GM23248 (cell line): ENCODE measurements at regions not wholly inside any gene's neighbourhood (a gene's known extent, or its start where the extent isn't known, plus 50 kb on each side); places are given as distances from the start of the nearest gene placed in this dataset.

Source experiments
- DNase-seq: peaks from one replicate; pipeline ENCODE4 v3.0.0-alpha.2; 2015
- H2AFZ ChIP-seq: fragments of 200-600 bp; sonication (generic); 2 replicates; pipeline ENCODE4 v1.6.1; 2016; ENCODE audit warnings: antibody characterized with exemption
- H3F3A ChIP-seq: fragments of 200-600 bp; sonication (generic); 2 replicates; pipeline ENCODE4 v1.6.1; 2016; ENCODE audit warnings: mild to moderate bottlenecking, antibody characterized with exemption, mixed run types; ENCODE audit not compliant: insufficient read depth
- H3K27ac ChIP-seq: fragments of 200-600 bp; sonication (generic); 2 replicates; pipeline ENCODE4 v1.5.1; 2016; ENCODE audit warnings: mild to moderate bottlenecking
- H3K27me3 ChIP-seq: fragments of 200-600 bp; sonication (generic); replicated peaks from 2 replicates; pipeline ENCODE4 v1.6.1; 2016; ENCODE audit warnings: mild to moderate bottlenecking; ENCODE audit not compliant: insufficient read depth
- H3K36me3 ChIP-seq: fragments of 200-600 bp; sonication (generic); 2 replicates; pipeline ENCODE4 v1.6.1; 2016; ENCODE audit warnings: low read depth, mild to moderate bottlenecking
- H3K4me1 ChIP-seq: fragments of 200-600 bp; sonication (generic); 2 replicates; pipeline ENCODE4 v1.6.1; 2016; ENCODE audit warnings: mild to moderate bottlenecking; ENCODE audit not compliant: insufficient read depth
- H3K4me2 ChIP-seq: fragments of 200-600 bp; sonication (generic); one replicate; pipeline ENCODE4 v1.6.1; 2016; ENCODE audit warnings: mild to moderate bottlenecking; ENCODE audit not compliant: unreplicated experiment
- H3K4me3 ChIP-seq: fragments of 200-600 bp; sonication (generic); 2 replicates; pipeline ENCODE4 v1.5.1; 2016; ENCODE audit warnings: mild to moderate bottlenecking
- H3K79me2 ChIP-seq: fragments of 200-600 bp; sonication (generic); 2 replicates; pipeline ENCODE4 v1.6.1; 2016; ENCODE audit warnings: mild to moderate bottlenecking; ENCODE audit not compliant: insufficient read depth
- H3K9ac ChIP-seq: fragments of 200-600 bp; sonication (generic); 2 replicates; pipeline ENCODE4 v1.6.1; 2016; ENCODE audit warnings: mild to moderate bottlenecking
- H3K9me2 ChIP-seq: fragments of 200-600 bp; sonication (generic); 2 replicates; pipeline ENCODE4 v1.6.1; 2016; ENCODE audit warnings: mixed run types, mild to moderate bottlenecking, moderate library complexity; ENCODE audit not compliant: insufficient read depth
- H3K9me3 ChIP-seq: fragments of 200-600 bp; sonication (generic); one replicate; pipeline ENCODE4 v1.6.1; 2017; ENCODE audit warnings: low read depth
- H4K20me1 ChIP-seq: fragments of 200-600 bp; sonication (generic); 2 replicates; pipeline ENCODE4 v1.6.0; 2016; ENCODE audit not compliant: insufficient read depth
- EZH2 ChIP-seq: fragments of 200-600 bp; sonication (generic); IDR thresholded peaks from 2 replicates; pipeline ENCODE4 v1.6.1; 2018; ENCODE audit warnings: antibody characterized with exemption, mild to moderate bottlenecking; ENCODE audit not compliant: insufficient read depth, poor library complexity, severe bottlenecking
- EZH2phosphoT487 ChIP-seq: fragments of 200-600 bp; sonication (generic); IDR thresholded peaks from 2 replicates; pipeline ENCODE4 v1.6.1; 2018; ENCODE audit warnings: antibody characterized with exemption, moderate library complexity, mild to moderate bottlenecking, low read depth; ENCODE audit not compliant: insufficient read depth
- WGBS, 2 experiments: methylation state at CpG; one replicate each; pipeline ENCODE4 v1.1.6; 2015 to 2017; ENCODE audit warnings: low lambda C conversion rate in 2 of 2, low coverage in 1 of 2; ENCODE audit errors: missing lambda C conversion rate in 2 of 2; 5-methylcytosine and 5-hydroxymethylcytosine counted together
- in situ Hi-C: fragments of 300-500 bp; cut with MboI; formaldehyde crosslinking; loops from 2 replicates; pipeline ENCODE4 v1.15.0; 2020

- Histone ChIP-seq H3K4me1 (no peaks in the 10 kb centered on the region), H3F3A (no peaks in the 10 kb centered on the region), H3K9ac (no peak overlapping the region), H3K27me3 (no peaks in the 10 kb centered on the region), H3K27ac (no peak overlapping the region), H3K36me3 (no peaks in the 10 kb centered on the region), H3K9me2 (no peaks in the 10 kb centered on the region), H3K4me3 (no peak overlapping the region), H3K79me2 (no peaks in the 10 kb centered on the region), H4K20me1 (no peaks in the 10 kb centered on the region), H2AFZ (no peak overlapping the region), H3K4me2 (no peak overlapping the region), H3K9me3 (no peaks in the 10 kb centered on the region)
- TF ChIP-seq EZH2: no peak
- no peak for DNase-seq
- in situ Hi-C loops: no loop called here
- 53 to 69% methylated on average over 1 of the region's 1 CpG for WGBS, 2 experiments
Observed at GRCh38 chr3:145760036-145760435, 400.9 kb downstream of the PLOD2 start.

DNA sequence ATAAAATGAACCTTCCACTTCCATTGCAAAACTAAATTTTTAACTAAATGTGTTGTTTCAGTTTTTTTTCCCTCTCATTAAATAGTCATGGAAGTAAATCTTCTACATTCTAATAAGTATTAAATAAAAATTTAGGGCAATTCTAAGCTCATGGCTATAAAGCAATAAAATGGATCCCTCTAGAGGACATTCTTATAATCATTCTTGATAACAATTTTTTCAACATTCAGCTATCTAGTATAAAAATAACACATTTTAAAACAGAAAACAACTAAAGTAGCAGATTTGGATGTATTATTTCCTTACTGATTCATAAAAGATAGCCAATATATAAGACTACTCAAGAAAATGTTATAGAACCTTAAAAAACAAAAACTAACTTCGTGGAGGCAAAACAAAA is 393.1 kb downstream of the PLOD2 start:
- Histone ChIP-seq H3K36me3 (no peaks in the 10 kb centered on the region), H3K4me2 (no peak overlapping the region), H4K20me1 (no peaks in the 10 kb centered on the region), H2AFZ (no peak overlapping the region), H3K27me3 (no peaks in the 10 kb centered on the region), H3K9me2 (no peaks in the 10 kb centered on the region), H3K9ac (no peak overlapping the region), H3K27ac (no peak overlapping the region), H3K9me3 (no peaks in the 10 kb centered on the region), H3K4me3 (no peak overlapping the region), H3K4me1 (no peaks in the 10 kb centered on the region), H3F3A (no peaks in the 10 kb centered on the region), H3K79me2 (no peaks in the 10 kb centered on the region)
- TF ChIP-seq EZH2 (no peak), EZH2phosphoT487 (no peak)
- DNase-seq: peak; percentile 43
- in situ Hi-C loops: no loop called here
- 0% methylated on average over 1 of the region's 1 CpG for WGBS, 2 experiments

GRCh38 chr3:145776782-145777408 is 384.1 kb downstream of the PLOD2 start:
- 70% methylated on average over 4 of the region's 4 CpGs for WGBS, 2 experiments
- DNase-seq: peak; percentile 69

DNA sequence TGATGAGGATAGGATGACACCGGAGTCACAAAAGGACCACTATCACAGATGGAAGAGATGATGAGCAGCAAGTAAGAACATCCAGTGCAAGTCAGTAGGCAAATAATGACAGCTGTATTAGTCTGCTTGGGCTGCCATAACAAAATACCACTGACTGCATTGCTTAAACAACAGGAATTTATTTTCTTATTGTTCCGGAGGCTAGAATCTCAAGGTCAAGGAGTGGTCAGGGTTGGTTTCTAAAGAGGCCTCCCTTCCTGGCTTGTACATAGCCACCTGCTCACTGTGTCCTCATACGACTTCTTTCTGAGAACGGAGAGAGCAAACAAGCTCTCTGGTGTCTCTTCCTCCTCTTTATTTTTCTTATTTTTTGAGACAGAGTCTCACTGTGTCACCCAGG is 380.7 kb downstream of the PLOD2 start:
- Histone ChIP-seq H3K9ac (no peak overlapping the region), H3K4me1 (no peaks in the 10 kb centered on the region), H3K27me3 (no peaks in the 10 kb centered on the region), H3K4me2 (no peak overlapping the region), H3F3A (no peaks in the 10 kb centered on the region), H3K36me3 (no peaks in the 10 kb centered on the region), H3K4me3 (no peak overlapping the region), H2AFZ (no peak overlapping the region), H3K9me3 (no peaks in the 10 kb centered on the region), H3K27ac (no peak overlapping the region), H4K20me1 (no peaks in the 10 kb centered on the region), H3K79me2 (no peaks in the 10 kb centered on the region), H3K9me2 (no peaks in the 10 kb centered on the region)
- in situ Hi-C loops: loop anchor here (25.0 kb wide), 1 partner anchor 382 kb away; the partner anchor contains the start of gene PLOD2
- no peak for TF ChIP-seq EZH2phosphoT487
- no peak for TF ChIP-seq EZH2
- DNase-seq: no peak
- 89 to 90% methylated on average over 4 of the region's 4 CpGs for WGBS, 2 experiments

More at GRCh38 chr3:145776782-145777408, 384.1 kb downstream of the PLOD2 start:
- Histone ChIP-seq H3K4me2 (no peak overlapping the region), H3F3A (no peaks in the 10 kb centered on the region), H4K20me1 (no peaks in the 10 kb centered on the region), H3K4me1 (no peaks in the 10 kb centered on the region), H2AFZ (no peak overlapping the region), H3K9me2 (no peaks in the 10 kb centered on the region), H3K27me3 (peaks cover 16% of the 10 kb centered on the region; the same call in 1 of the 2 replicates), H3K4me3 (no peak overlapping the region), H3K9ac (no peak overlapping the region), H3K27ac (no peak overlapping the region), H3K9me3 (no peaks in the 10 kb centered on the region), H3K79me2 (no peaks in the 10 kb centered on the region), H3K36me3 (no peaks in the 10 kb centered on the region)
- in situ Hi-C loops: loop anchor here (25.0 kb wide), 1 partner anchor 385 kb away; the partner anchor contains the start of gene PLOD2
- TF ChIP-seq EZH2phosphoT487: no peak

GRCh38 chr3:145785668-145786067 is 375.3 kb downstream of the PLOD2 start:
- Histone ChIP-seq H3K9ac (no peak overlapping the region), H2AFZ (no peak overlapping the region), H3K9me3 (no peaks in the 10 kb centered on the region), H3K27ac (no peak overlapping the region), H3K27me3 (peaks cover 5% of the 10 kb centered on the region; the same call in 1 of the 2 replicates), H3K9me2 (no peaks in the 10 kb centered on the region), H3K79me2 (no peaks in the 10 kb centered on the region), H3K4me3 (no peak overlapping the region), H3K4me1 (no peaks in the 10 kb centered on the region), H3F3A (no peaks in the 10 kb centered on the region), H3K36me3 (no peaks in the 10 kb centered on the region), H3K4me2 (no peak overlapping the region), H4K20me1 (no peaks in the 10 kb centered on the region)
- no peak for TF ChIP-seq EZH2
- no peak for TF ChIP-seq EZH2phosphoT487
- DNase-seq: no peak
- in situ Hi-C loops: loop anchor here (25.0 kb wide), 1 partner anchor 377 kb away; the partner anchor contains the start of gene PLOD2
